Limb (tissue), 2 donors: ENCODE measurements at regions not wholly inside any gene's neighbourhood (a gene's known extent, or its start where the extent isn't known, plus 50 kb on each side); places are given as distances from the start of the nearest gene placed in this dataset.
A peak's percentile ranks its signal among the peaks of the same experiment; 100 is the strongest.
"Not testable (repeated sequence)": the region's sequence is repeated elsewhere in the genome, so short reads cannot be mapped to it uniquely, and the experiment has no call there.

Experiments
- DNase-seq, 2 donors: peaks; one replicate each; pipeline ENCODE4 v3.0.0-alpha.2; 2016; ENCODE audit errors: extremely low spot score in 2 of 2

DNA sequence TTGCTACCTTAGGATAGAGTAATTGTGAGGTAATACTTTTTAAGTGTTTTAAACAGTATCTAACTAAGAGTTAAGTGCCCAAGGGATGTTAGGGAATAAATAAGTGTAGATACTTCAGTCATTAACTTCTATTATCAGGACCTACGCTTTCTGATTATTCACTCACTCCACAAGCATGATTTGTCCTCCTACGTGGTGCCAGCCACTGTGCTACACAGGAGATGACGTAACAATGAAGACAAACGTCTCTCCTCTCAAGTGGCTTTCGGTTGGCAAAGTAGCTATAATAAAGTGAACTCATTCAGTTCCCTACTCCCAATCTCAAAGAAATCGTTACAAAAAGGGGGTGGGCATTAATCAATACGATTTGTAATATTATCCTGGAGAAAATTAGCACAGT lies 100.9 kb upstream of the SETBP1 start:
- no peak for DNase-seq

DNA sequence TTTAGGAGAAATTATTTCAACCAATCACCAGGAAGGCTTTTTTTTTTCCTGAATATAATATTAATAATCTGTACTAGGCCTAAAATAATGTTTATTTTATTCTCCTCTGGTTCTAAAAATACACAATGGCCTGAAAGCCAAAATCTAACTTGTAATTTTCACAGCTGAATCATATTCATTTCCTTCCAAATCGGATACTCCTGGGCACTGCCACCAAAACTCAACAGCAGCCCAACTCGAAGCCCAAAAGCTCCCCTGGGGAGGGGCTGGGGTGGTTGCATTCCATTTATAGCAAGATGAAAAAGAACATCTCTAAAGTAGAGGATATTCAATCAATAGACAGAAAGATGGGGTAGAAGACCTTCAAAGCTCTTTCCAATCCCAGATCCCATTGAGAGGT lies 100.5 kb upstream of the SETBP1 start:
- no peak for DNase-seq

DNA sequence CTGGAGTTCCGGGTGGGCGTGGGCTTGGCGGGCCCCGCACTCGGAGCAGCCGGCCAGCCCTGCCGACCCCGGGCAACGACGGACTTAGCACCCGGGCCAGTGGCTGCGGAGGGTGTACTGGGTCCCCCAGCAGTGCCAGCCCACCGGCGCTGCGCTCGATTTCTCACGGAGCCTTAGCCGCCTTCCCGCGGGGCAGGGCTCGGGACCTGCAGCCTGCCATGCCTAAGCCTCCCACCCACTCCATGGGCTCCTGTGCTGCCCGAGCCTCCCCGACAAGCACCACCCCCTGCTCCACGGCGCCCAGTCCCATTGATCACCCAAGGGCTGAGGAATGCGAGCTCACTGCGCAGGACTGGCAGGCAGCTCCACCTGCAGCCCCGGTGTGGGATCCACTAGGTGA lies 99.9 kb upstream of the SETBP1 start:
- DNase-seq, result not testable (repeated sequence)

DNA sequence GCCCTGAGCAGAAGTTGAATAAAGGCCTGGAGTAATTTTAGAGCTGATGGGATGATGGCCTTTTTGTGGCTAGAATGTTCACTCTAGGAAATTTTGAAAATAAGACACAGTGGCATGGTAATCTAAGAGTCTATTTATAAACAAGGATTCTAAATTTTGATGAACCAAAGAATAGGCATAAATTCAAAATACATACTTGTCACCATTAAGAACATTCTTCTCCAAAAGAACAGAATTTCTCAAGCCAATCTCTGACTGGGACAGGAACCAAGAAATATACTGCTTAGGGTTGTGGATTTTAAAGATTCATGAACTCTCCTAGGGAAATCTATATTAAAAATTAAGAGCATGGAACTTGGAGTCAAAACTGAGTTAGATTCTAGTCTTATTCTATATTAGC lies 98.2 kb upstream of the SETBP1 start:
- no peak for DNase-seq

DNA sequence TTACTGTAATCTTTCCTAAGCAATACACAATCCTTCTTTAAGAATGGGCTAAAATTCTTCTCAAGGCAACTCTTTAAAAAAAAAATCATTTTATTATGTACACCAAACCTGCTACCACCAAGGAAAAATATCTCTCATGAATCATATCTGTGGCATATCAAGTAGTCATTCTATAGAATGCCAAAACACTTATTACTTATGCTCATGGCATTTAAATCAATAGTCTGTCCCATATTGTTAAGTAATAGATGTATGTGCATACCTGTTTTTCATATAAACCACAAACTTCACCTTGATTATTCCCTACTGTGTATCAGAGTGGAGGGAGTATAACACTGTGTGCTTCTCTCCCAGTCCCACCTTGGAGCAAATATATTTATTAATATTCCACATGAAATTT lies 95.8 kb upstream of the SETBP1 start:
- DNase-seq, result no peak

DNA sequence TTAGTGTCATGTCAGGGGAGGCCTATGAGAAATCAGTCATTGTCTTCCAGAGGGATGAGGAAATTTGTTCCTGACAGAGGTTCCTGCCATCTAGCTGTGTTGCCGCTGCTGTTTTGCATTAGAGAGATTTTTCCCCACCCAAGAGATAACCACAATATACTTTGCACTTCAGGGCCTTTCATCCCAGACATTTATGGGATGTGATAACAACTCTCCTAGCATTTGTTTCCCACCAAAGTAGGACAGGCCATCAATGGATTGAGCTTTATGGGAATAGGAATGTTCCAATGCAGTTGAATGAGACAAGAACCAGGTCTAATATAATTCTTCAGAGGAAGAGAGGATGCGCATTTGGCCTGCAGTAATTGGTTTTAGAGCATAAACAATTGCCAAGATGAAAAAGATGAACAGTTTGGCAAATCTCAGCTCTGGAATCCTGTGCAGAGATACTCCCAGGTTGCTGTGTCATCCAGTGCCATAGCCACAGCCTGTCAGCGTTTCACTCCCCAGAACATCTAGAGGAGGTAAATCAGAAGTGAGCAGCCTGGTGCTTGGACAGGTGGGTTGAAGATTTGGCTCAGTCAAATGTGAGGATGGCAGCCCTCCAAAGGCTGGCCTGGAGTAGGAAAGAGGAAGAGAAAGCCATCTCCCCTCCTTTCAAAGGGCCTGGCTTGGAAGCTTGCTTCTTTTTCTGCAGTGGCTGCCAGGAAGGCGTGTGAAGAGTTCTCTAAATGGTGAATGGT lies 93.7 kb upstream of the SETBP1 start:
- DNase-seq, result peak in 1 of 2 donors; percentile 42

DNA sequence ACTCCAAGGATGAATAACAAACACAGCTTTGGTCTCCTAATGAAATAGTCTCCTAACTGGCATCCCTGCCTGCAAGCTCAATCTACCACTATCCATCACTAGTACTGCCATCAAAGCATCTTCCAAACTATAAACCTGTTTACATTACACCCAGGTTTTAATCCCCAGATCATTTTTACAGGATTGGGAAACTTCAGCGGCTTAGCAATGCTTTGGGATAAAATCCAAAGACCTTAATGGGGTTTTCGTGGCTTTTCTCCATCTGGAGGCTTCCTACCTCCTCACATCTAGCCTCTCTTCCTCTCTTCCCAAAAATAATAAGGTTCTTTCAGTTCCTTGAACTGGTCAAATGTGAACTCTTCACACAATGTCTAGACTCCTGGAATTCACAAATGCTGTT lies 92.2 kb upstream of the SETBP1 start:
- no peak for DNase-seq

DNA sequence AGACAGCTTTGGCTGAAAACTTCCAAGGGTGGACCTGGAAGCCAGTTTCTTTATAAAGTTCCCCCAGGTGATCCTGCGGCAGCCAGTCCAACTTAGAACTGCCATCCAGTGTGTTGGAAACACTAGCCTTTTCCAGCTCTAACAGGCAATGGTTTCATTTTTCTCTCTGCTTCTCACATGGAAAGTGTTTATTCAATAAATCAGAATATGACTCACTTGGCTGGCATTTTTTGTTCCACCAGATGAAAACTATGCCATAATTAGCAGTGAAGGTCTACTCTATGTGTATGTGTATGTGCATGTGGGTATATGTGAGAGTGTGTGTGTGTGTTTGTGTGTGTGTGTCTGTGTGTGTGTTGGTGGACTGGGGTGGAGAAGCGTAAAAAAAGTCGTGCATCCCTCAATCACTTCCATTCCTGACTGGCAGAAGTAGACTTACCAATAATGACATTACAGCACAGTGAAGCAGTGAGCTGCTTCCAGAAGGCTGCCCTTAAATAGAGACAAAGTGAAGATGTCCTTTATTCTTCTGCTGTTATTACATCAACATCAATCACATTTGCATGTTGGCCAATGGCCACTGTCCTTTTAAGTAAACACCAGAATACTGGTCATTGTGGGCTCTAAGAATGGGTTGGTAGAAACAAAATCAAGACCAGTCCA lies 90.9 kb upstream of the SETBP1 start:
- DNase-seq, result no peak

DNA sequence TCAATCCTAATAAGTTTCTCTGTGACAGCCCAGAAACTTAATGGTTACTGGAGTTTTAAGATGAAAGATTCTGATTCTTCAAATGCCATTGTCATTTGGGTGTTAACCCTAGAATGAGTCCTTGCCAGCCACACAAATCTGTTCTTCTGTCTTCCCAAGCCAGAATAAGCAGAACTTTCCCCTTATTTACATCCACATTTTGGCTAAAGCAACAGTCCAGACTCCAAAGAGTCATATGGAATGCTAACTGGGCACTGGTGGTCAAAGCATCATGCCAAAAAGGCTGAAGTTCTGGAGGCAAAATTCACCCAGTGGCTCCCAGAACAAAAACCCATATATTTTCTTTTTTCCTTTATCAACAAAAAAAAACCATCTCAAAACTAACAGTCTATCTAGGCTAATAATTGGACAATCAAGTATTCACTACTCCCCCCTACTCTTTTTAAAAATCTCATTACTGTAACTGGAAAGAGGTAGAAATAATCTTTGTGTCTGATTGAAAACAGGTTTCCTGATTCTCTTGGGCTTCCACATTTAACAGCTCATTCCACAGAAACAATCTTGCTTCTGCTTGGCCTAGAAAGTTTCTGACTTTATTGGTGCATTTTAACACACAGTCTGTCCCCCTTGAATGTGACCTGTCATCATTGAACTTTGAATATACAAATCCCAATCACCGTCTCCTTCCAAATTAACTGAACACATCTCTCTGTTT lies 89.6 kb upstream of the SETBP1 start:
- no peak for DNase-seq

DNA sequence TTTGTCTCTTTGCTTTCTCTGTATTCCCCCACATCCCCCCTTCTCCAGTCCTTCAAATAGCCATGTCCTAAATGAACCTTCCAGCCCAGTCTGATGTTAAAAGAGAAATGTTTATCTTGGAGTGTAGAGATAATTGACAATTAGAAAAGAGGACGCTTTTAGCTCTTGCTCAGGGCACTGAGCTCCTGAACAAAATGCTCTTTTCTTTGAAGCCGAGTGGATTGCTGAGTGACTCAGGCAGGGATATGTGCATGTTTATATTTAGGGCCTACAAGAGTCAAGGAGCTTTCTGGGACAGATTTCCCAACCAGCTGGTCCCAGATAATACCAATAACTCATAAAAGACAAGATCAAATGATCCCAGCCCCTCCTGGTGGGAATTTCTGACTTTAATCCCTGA lies 88.0 kb upstream of the SETBP1 start:
- no peak for DNase-seq

DNA sequence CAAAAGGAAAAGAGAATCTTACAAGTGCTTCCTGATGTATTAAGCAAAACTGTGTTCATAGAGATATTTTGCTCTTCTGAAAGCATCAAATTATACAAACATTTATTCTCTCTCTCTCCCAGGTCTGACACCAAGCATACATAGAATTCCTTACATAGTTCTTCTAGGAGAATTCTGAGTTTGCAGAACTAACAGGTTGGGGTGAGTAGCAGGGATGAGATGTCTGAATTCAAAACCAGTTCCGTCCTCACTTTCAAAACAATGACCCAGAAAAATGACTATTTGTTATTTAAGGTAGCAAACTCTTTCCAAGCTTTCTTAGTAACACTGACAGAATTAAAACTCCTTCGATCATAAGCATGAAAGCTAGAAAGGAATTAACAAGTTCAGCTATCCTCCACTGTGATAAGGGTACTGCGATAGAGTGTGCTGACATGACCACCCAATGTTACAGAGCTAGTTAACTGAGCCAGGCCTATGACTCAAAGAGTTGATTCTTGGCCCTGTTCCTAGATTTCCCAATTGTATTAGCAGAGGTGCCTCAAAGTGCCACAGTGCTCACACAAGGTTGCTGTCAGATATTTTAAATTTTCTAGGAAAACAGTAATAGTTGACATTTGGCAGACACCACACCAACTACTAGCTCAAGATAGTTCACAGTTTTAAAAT lies 85.8 kb upstream of the SETBP1 start:
- no peak for DNase-seq

DNA sequence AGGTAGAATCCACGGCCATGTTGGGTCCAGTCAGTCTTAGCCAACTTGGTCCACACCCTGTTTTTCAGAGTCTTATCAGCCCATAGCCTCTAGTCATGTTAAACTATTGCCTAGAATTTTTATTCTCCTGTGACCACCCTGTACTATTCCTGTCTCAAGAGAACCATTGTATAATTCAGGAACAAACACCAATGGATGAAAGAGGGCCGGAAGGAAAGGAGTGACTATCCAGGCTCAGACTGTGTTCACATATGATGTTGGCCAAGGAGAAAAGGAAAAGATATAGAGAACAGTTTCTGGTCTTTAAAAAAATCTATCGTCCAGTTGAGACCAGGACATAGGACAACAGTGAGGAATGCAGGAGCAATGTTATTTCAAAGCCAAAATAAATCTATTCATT lies 82.9 kb upstream of the SETBP1 start:
- DNase-seq, result no peak

DNA sequence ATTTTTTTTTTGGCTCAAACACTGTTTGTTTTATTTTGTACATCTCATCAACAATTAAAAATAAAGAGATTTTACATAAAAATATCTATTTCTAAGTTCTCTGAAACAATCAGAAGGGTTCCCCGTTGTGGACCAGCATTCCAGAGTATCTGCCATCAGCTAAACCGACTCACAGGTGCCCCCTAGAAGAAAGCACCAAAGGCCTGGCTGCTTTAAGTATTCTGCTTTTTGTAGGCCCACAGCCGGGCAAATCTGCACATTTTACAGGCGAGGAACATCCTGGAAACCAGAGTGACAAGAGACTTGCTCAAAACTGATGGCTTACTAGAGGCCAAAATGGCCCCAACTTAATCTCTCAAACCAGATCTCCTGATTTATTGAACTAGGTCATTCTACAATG lies 82.2 kb upstream of the SETBP1 start:
- no peak for DNase-seq

DNA sequence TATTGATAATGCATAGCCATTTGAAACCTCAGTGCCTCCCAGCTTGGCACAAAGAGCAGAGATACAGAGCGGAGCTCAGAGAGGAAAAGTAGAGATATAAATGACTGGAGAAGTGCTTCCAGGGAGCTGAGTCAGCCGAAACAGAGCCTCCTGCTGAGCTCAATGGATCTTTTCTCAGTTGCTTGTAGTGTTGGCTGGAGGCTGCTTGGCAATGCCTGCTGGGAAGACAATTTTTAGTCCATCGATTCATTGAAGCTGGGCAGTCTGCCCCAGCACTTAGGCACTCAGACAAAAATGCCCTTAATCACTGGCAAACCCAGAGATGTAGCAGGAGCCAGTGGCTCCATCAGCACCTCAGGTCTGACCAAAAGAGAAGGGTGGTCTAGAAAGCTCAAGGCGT lies 81.3 kb upstream of the SETBP1 start:
- no peak for DNase-seq

DNA sequence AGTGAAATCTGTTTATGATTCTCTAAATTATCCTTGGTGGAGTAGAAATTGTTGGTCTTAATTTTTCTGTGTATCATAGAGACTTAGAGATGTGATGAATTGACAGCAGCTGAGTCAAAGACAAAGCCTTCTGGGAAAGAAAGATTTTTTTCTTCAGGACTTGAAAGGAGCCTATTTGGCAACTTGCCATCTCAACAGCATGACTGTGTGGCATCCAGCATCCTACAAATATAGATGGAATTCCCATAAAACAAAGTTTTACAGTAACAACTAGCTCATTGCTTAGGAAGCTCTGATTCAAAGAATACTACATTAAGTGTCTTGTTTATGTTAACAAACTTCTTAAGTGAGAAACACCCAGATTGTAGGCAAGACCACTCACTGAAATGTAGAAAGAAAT lies 79.2 kb upstream of the SETBP1 start:
- DNase-seq, result no peak

DNA sequence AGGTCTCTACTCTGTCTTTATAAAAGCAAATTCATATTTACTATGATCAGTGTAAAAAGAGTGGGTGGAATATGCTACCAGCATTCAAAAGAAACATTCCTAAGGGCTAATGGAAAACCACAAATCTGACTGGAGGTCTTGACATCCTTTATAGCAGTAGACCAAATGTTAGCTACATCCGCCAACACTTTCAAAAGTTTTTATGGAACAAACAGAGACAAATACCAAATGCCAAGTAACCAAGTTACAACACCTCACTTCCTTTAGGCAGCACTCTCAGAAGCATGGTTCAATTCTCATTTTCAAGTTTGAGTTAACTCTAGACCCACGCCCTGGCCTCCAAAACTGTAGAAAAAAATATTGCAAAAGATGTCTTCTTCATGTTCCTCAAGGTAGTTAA lies 78.3 kb upstream of the SETBP1 start:
- DNase-seq, result no peak

DNA sequence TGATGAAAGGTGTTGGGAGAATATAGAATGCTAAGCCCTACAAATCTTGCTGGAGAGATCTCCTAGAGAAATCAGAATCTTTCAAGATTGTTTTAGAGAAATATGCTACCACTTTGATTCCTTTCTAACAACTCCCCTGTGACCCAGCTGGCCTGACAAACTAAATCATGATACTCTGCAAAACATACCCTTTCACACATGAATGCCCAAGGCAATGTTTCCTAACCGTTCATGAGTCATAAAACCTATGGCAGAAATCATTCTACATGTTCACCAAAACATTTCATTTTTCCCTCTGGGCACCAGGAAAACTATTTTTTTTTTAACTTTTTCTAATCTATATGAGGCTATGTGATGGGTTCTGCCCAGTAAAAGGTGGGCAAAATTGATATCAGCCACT lies 77.8 kb upstream of the SETBP1 start:
- DNase-seq, result no peak

DNA sequence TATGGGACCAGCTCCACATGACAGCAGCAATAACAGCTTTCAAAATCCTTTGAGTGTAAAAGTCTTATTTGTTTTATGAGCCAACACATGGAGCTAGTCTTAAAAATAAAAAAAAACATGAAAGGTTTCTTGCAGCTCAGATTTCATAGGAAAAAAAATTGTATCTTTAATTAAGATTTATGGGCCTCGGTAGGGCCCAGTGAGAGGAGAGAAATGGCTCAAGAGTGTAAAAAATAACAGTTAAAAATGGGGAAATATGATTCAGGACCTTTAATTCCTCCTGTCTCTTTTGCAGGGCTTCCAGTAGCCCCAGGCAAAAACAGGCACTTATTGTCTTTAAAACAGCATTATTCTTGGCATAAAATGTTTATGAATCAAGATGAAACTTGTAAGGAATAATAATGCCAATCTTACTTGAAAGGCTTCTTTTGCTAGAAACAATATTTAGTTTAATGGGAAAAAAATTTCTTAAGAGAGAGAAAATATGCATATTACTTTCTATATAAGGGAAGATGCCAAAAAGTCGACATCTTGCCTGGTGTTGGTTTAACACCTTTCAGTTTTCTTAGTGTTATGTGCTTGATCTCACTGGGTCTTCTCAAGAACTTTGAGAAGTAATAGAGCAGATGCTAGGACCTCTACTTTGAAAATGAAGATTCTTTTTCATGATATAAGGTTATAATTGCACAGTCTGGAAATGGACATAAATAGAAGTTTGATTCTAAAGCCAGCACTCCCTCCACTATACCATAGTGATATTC lies 71.3 kb upstream of the SETBP1 start:
- DNase-seq, result no peak

DNA sequence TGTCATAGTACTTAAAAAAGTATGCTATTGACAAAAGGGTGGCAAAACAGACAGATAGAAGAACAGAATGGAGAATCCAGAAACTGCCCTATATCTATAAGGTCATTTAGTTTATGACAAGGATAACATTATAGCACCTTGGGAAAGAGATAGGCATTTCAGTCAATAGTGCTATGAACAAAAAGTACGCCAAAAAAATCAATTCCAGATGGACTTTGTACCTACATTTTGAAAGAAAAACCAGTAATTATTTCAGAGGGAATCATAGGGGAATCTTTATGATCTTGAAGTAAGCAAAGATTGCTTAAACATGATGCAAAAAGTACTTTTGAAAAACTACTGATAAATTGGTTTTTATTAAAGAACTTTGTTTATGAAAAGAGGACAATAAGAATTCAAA lies 59.9 kb upstream of the SETBP1 start:
- no peak for DNase-seq

DNA sequence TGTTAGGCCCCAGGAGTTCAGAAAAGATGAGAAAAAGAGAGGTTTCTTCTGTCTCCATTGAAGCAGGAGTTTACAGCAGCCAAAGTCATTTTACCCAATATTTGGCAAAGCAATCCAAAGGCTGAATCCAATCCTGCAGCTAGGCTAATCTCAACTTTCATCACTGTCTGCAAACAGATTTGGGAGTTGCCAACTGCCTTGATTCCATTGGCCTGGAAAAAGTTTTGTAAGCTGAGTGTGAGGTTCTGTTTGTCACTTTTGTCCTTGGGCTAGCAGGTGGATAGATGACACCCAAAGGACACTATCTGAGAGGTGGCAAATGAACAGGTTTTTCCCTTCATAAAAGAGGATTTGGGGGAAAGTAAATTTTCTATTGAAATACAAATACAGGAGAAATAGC lies 56.6 kb upstream of the SETBP1 start:
- no peak for DNase-seq

DNA sequence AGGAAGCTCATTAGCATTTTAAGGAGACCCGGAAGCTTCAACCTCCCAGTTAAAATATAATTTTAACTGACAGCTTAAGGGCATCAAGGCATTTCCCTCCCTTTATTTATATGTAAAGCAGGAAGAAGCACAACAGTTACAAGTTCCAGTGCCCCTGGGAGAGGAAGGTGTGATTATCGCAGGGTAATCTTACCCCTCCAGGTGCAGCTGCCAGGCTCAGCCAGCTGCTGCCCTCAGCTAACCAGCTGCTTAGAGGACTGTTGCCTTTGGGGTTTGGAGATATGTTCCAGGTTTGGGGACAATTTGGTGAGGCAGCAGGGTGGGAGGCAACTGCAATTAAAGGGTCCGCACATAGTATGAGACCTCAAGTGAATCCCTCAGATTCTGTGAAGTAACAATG lies 55.3 kb upstream of the SETBP1 start:
- no peak for DNase-seq

DNA sequence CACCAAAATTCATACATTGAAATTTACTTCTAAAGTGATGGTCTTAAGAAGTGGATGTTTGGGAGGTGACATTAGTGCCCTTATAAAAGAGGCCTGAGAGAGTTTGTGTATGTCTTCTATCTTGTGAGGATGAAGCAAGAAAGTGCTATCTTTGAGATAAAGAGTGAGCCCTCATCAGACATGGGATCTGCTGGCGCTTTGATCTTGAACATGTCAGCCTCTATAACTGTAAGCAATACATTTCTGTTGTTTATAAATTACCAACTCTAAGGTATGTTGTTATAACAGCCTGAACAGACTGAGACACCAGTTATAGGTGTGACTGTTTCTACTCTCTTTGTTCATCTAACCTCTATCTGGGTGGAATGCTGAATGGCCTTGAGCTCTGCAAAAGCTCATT lies 54.5 kb upstream of the SETBP1 start:
- DNase-seq, result no peak
